IPS-15b (cell line): ENCODE measurements at regions not wholly inside any gene's neighbourhood (a gene's known extent, or its start where the extent isn't known, plus 50 kb on each side); places are given as distances from the start of the nearest gene placed in this dataset.

Source experiments
- H3K27me3 ChIP-seq: one replicate; pipeline ENCODE4 v1.6.1; 2013; ENCODE audit warnings: low read length; ENCODE audit not compliant: control insufficient read depth, insufficient read depth
- H3K36me3 ChIP-seq: one replicate; pipeline ENCODE4 v1.6.1; 2013; ENCODE audit warnings: low read length; ENCODE audit not compliant: control insufficient read depth, insufficient read depth
- H3K4me1 ChIP-seq: one replicate; pipeline ENCODE4 v1.6.1; 2013; ENCODE audit warnings: mild to moderate bottlenecking, low read length; ENCODE audit not compliant: control insufficient read depth, insufficient read depth
- H3K4me3 ChIP-seq: one replicate; pipeline ENCODE4 v1.5.1; 2013; ENCODE audit warnings: low read depth, low read length
- H3K9ac ChIP-seq: one replicate; pipeline ENCODE4 v1.6.1; 2013; ENCODE audit warnings: low read depth, mild to moderate bottlenecking, low read length
- H3K9me3 ChIP-seq: one replicate; pipeline ENCODE4 v1.6.1; 2013; ENCODE audit warnings: mild to moderate bottlenecking, low read length; ENCODE audit not compliant: control insufficient read depth, insufficient read depth

DNA sequence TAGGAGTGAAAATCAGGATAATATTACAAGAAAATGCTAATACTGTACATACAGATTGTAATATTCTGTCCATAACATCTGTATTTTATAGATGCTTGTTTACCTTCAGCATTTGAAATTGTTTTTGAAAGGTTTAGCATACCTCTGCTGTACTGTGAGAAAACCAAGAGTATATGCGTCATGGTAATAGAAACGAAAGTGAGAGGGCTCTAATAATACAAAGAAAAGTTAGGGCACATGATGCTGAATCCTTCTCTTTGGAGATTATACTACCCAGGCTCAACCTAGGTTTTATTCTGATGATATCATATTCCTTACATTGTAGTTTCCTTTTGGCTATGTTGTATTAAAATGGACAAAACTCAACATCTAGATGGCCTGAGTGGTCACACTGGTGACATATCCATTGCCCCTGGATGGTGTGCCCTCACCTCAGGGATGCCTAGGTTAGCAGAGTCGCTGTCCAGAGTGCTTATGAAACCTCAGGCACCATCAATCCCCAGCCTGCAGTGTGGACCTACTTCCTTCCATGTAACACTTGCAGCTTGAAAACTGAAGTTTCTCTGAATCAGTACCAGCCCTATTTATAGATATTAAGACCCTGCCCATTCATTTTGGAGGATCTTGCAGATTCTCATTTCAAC lies 253.7 kb downstream of the KCTD12 start:
- Histone ChIP-seq H3K27me3 (no peaks in the 10 kb centered on the region), H3K9ac (no peak overlapping the region)

DNA sequence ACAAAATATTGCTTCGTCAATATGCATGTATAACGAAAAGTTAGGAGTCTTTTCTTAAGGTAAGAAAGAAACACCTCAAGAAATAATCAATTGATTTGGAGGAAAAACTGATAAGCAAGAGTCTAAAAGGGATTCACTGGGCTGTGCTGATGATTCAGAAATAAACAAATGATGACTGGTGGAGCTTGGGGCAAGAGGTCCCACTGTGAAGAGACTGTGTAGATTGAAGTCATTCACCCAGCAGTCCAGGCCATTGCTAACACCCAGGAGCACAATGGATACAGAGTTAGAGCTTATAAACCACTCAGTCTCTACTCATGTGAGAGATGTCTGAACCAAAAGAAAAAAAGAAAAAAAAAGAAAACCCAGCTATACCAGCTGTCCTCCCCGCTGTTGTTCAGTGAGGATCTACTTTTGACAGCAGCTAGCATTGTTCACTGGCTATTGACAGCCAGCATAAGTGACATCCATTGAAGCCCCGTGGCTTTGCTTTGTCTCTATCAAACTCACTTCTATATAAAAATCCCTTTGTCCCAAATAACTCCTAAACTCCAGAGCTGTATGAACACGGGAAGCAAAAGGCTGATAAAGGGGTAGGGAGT lies 255.5 kb downstream of the KCTD12 start:
- Histone ChIP-seq H3K9ac (no peak overlapping the region), H3K4me1 (no peaks in the 10 kb centered on the region), H3K36me3 (no peaks in the 10 kb centered on the region), H3K4me3 (no peak overlapping the region), H3K27me3 (no peaks in the 10 kb centered on the region), H3K9me3 (no peaks in the 10 kb centered on the region)

More for the DNA sequence above, 253.7 kb downstream of the KCTD12 start:
- Histone ChIP-seq H3K4me3 (no peak overlapping the region), H3K4me1 (no peaks in the 10 kb centered on the region), H3K36me3 (no peaks in the 10 kb centered on the region), H3K9me3 (no peaks in the 10 kb centered on the region)

DNA sequence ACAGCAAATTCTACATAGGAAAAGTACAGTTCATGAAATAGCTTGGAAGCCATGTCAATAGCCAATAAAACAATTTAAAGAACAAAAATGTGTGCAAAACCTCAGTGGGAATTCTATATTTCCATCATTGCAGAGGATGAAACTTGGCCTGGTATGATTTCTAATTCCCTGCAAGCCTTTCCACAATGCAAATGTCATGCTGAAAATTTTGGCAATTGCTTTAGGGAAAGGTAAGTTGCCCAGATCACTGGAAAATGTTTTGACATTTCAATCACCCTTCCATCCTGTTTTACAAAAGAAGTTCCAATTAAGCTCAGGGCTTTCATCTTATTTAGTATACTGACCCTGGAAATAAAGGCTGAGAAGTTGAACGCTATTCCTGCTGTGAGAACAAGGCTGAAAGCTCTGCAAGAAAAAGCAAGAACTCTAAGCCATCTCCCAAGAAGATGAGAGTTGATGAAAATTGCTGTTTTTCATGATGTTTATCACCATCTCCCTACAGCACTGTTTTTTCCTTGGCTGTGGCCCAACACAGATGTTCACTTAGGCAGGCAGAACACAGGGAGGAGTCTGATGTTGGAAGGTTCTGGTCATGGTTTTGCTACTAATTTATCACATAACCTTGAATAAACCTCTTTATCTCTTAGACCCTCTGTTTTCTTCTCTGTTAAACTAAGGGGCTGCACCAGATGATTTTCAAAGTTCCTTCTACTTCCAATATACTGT lies 263.7 kb downstream of the KCTD12 start:
- no peaks in the 10 kb centered on the region for H3K9me3 ChIP-seq
- no peaks in the 10 kb centered on the region for H3K4me1 ChIP-seq
- no peaks in the 10 kb centered on the region for H3K27me3 ChIP-seq
- H3K4me3 ChIP-seq: no peak overlapping the region
- H3K9ac ChIP-seq: no peak overlapping the region
- no peaks in the 10 kb centered on the region for H3K36me3 ChIP-seq

GRCh38 chr13:76621705-76622104 lies 264.5 kb downstream of the KCTD12 start:
- Histone ChIP-seq H3K36me3 (no peaks in the 10 kb centered on the region), H3K9me3 (no peaks in the 10 kb centered on the region), H3K9ac (no peak overlapping the region), H3K27me3 (no peaks in the 10 kb centered on the region), H3K4me3 (no peak overlapping the region), H3K4me1 (no peaks in the 10 kb centered on the region)

- H3K9me3 ChIP-seq: no peaks in the 10 kb centered on the region
- H3K4me1 ChIP-seq: no peaks in the 10 kb centered on the region
- no peaks in the 10 kb centered on the region for H3K27me3 ChIP-seq
- H3K4me3 ChIP-seq: no peak overlapping the region
- no peaks in the 10 kb centered on the region for H3K36me3 ChIP-seq
- H3K9ac ChIP-seq: no peak overlapping the region
These were observed 266.2 kb downstream of the KCTD12 start for GRCh38 chr13:76620036-76620435.

GRCh38 chr13:76619631-76620030 lies 266.6 kb downstream of the KCTD12 start:
- Histone ChIP-seq H3K4me1 (no peaks in the 10 kb centered on the region), H3K36me3 (no peaks in the 10 kb centered on the region), H3K9ac (no peak overlapping the region), H3K4me3 (no peak overlapping the region), H3K27me3 (no peaks in the 10 kb centered on the region), H3K9me3 (no peaks in the 10 kb centered on the region)

DNA sequence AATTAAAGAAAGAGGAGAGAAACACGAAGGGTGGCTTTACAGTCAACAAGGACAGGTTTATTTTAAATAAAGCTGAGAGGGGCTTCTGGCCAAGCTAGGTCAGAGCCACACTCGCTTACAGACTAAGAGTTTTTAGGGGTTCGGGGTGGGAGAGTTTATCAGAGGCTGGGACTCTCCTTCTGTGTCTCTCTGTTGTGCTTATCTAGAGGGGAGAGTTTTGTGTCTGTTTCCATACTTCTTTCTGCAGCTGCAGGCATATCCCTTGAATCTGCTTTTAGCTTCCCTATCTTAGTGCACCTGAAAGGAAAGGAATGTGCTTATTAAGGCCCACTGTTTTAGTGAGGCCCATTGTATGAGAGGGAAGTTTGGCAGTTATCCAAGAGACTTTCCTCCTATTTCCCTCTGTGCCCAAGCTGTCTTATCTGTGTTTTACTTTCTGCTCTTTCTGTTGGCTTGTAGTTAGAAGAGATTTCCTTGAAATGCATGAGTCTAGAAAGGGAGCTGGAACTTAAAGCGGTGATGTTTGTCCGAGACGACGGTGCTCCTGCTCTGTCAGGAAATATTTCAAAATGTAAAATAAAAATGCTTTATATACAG lies 275.3 kb downstream of the KCTD12 start:
- Histone ChIP-seq H3K27me3 (no peaks in the 10 kb centered on the region), H3K9me3 (no peaks in the 10 kb centered on the region), H3K4me1 (no peaks in the 10 kb centered on the region), H3K36me3 (no peaks in the 10 kb centered on the region), H3K4me3 (no peak overlapping the region), H3K9ac (no peak overlapping the region)

- Histone ChIP-seq H3K36me3 (no peaks in the 10 kb centered on the region), H3K9me3 (no peaks in the 10 kb centered on the region), H3K27me3 (no peaks in the 10 kb centered on the region), H3K9ac (no peak overlapping the region), H3K4me1 (no peaks in the 10 kb centered on the region), H3K4me3 (no peak overlapping the region)
These were observed 276.6 kb downstream of the KCTD12 start for GRCh38 chr13:76609643-76610042.

- Histone ChIP-seq H3K27me3 (no peaks in the 10 kb centered on the region), H3K9me3 (no peaks in the 10 kb centered on the region), H3K4me1 (no peaks in the 10 kb centered on the region), H3K4me3 (no peak overlapping the region), H3K36me3 (no peaks in the 10 kb centered on the region), H3K9ac (no peak overlapping the region)
These were observed 278.3 kb downstream of the KCTD12 start for GRCh38 chr13:76607866-76608265.

DNA sequence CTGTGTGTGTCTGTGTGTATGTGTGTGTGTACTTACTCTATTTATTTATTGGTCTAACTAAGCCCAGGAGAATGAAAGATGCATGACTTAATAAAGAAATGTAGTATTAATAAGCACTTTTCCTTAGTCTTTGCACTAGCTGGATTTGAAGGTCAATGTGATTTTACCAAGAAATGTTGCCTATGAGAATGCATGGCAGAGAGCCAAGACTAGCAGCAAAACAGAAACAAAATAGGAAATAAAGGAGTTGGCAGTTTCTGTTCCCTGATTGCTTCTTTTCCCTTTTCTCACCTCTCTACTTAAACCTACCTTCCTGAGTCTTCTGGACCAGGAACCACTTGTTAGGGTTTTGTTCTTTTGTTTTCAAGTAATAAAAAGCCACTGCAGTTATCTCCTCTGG lies 286.1 kb downstream of the KCTD12 start:
- Histone ChIP-seq H3K4me1 (no peaks in the 10 kb centered on the region), H3K9me3 (no peaks in the 10 kb centered on the region), H3K27me3 (no peaks in the 10 kb centered on the region), H3K9ac (no peak overlapping the region), H3K4me3 (no peak overlapping the region), H3K36me3 (no peaks in the 10 kb centered on the region)

- no peaks in the 10 kb centered on the region for H3K4me1 ChIP-seq
- no peaks in the 10 kb centered on the region for H3K36me3 ChIP-seq
- no peak overlapping the region for H3K4me3 ChIP-seq
- no peaks in the 10 kb centered on the region for H3K27me3 ChIP-seq
- H3K9ac ChIP-seq: no peak overlapping the region
- H3K9me3 ChIP-seq: no peaks in the 10 kb centered on the region
These were observed 288.3 kb downstream of the KCTD12 start for GRCh38 chr13:76597868-76598267.

DNA sequence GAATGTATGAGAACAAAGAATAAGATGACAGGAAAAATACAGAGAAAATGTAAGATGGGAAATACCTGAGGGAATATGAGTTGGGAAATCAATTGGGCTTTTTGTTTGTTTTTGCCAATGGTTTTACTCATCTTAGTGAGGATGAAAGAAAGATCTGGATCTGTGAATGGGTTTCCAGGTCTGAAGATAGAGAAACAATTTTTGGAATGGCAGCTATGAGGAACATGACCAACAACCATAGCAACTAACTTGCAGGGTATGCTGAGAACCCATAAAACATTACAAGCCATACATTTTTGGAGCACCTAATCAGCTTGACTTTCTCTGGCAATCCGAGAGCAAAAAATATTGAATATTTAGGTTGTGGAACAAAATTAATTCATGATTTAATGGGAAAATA lies 290.0 kb downstream of the KCTD12 start:
- Histone ChIP-seq H3K36me3 (no peaks in the 10 kb centered on the region), H3K9me3 (no peaks in the 10 kb centered on the region), H3K9ac (no peak overlapping the region), H3K4me3 (no peak overlapping the region), H3K27me3 (no peaks in the 10 kb centered on the region), H3K4me1 (no peaks in the 10 kb centered on the region)
